GM12878 (cell line): ENCODE measurements at regions not wholly inside any gene's neighbourhood (a gene's known extent, or its start where the extent isn't known, plus 50 kb on each side); places are given as distances from the start of the nearest gene placed in this dataset.

Experiments
- CEBPB ChIP-seq, 2 experiments: fragments of 150-350 bp in 1 of 2; IDR thresholded peaks; 2 replicates each; pipeline ENCODE4 v1.6.1; 2012 to 2014; ENCODE audit warnings: low read depth in 2 of 2, low read length in 2 of 2, borderline replicate concordance in 1 of 2, inconsistent platforms in 1 of 2
- ESRRA ChIP-seq: IDR thresholded peaks from 2 replicates; pipeline ENCODE4 v1.6.1; 2012; ENCODE audit warnings: mild to moderate bottlenecking, low read length, improper control_type of control experiment
- MAX ChIP-seq: IDR thresholded peaks from 2 replicates; pipeline ENCODE4 v1.6.1; 2012; ENCODE audit warnings: low read depth, low read length, improper control_type of control experiment
- MXI1 ChIP-seq: fragments of 150-350 bp; IDR thresholded peaks from 2 replicates; pipeline ENCODE4 v1.6.1; 2011; ENCODE audit warnings: low read depth, mild to moderate bottlenecking, inconsistent platforms, low read length, improper control_type of control experiment
- PML ChIP-seq: IDR thresholded peaks from 2 replicates; pipeline ENCODE4 v1.6.1; 2012; ENCODE audit warnings: low read length, inconsistent platforms
- RAD51 ChIP-seq: fragments of 450-650 bp; IDR thresholded peaks from 2 replicates; pipeline ENCODE4 v1.6.1; 2016; ENCODE audit warnings: moderate library complexity, mild to moderate bottlenecking, inconsistent platforms
- SIN3A ChIP-seq: IDR thresholded peaks from 2 replicates; pipeline ENCODE4 v1.6.1; 2012; ENCODE audit warnings: low read depth, low read length, improper control_type of control experiment
- SIX5 ChIP-seq: IDR thresholded peaks from 2 replicates; pipeline ENCODE4 v1.6.1; 2011; ENCODE audit warnings: mild to moderate bottlenecking, low read depth, low read length, moderate library complexity; ENCODE audit not compliant: severe bottlenecking
- SMARCA5 ChIP-seq: fragments of 450-650 bp; IDR thresholded peaks from 2 replicates; pipeline ENCODE4 v1.6.1; 2017; ENCODE audit warnings: mild to moderate bottlenecking
- ZNF274 ChIP-seq: IDR thresholded peaks from one replicate; pipeline ENCODE4 v1.8.0; 2011; ENCODE audit not compliant: insufficient read length, insufficient read depth
- TF ChIP-seq, protein P1 (sequence below), 3 experiments: IDR thresholded peaks in 2 of 3; conservative IDR thresholded peaks in 1 of 3; 2 replicates each; pipeline ENCODE4 v1.5.1; 2011; ENCODE audit warnings: low read depth in 3 of 3, low read length in 3 of 3, mild to moderate bottlenecking in 3 of 3, control low read depth in 2 of 3, moderate library complexity in 2 of 3, inconsistent platforms in 1 of 3, mixed read lengths in 1 of 3; ENCODE audit not compliant: control insufficient read depth in 2 of 3, insufficient read depth in 1 of 3; ENCODE audit errors: extremely low read depth in 1 of 3
- TF ChIP-seq, protein P2 (sequence below): IDR thresholded peaks from 2 replicates; pipeline ENCODE4 v1.6.1; 2011; ENCODE audit warnings: low read depth, mild to moderate bottlenecking, low read length, moderate library complexity, borderline replicate concordance; ENCODE audit errors: extremely low read depth
- TF ChIP-seq, protein P3 (sequence below): IDR thresholded peaks from 2 replicates; pipeline ENCODE4 v1.6.1; 2012; ENCODE audit warnings: low read depth, low read length, improper control_type of control experiment

DNA sequence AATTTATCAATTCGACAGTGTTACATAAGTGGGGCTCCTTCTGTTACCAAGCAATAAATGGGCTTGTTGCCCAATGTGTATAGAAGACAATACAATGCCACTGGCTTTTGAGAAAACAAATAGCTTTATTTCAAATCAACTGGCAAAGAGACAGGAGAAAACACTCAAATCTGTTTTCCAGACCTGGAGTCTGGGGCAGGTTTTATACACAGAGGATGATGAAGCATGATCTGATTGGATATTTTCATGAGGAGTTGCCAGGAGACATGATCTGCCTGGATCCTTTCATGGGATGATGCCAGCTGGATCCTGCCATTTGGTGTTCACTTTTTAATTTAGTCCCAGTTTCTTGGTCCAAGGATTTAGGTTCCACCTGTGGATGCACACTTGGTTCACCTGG is 287.9 kb downstream of the CXXC4 start:
- TF ChIP-seq, protein P1, sequence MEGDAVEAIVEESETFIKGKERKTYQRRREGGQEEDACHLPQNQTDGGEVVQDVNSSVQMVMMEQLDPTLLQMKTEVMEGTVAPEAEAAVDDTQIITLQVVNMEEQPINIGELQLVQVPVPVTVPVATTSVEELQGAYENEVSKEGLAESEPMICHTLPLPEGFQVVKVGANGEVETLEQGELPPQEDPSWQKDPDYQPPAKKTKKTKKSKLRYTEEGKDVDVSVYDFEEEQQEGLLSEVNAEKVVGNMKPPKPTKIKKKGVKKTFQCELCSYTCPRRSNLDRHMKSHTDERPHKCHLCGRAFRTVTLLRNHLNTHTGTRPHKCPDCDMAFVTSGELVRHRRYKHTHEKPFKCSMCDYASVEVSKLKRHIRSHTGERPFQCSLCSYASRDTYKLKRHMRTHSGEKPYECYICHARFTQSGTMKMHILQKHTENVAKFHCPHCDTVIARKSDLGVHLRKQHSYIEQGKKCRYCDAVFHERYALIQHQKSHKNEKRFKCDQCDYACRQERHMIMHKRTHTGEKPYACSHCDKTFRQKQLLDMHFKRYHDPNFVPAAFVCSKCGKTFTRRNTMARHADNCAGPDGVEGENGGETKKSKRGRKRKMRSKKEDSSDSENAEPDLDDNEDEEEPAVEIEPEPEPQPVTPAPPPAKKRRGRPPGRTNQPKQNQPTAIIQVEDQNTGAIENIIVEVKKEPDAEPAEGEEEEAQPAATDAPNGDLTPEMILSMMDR (IDR thresholded peaks at IDR 0.05 in 2 of 3, conservative IDR thresholded peaks at IDR 0.05 in 1 of 3; ENCODE audit: control insufficient read depth in 2 of 3, extremely low read depth in 1 of 3, insufficient read depth in 1 of 3, low read depth in 3 of 3, low read length in 3 of 3) = no peak
- TF ChIP-seq MXI1 (no peak), SIN3A (no peak), CEBPB (IDR thresholded peaks at IDR 0.05; ENCODE audit: borderline replicate concordance in 1 of 2, low read depth in 2 of 2, low read length in 2 of 2) (no peak), SMARCA5 (no peak), SIX5 (no peak), MAX (no peak), RAD51 (no peak), ESRRA (no peak), ZNF274 (no peak), PML (no peak)
- TF ChIP-seq, protein P2, sequence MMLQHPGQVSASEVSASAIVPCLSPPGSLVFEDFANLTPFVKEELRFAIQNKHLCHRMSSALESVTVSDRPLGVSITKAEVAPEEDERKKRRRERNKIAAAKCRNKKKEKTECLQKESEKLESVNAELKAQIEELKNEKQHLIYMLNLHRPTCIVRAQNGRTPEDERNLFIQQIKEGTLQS = no peak
- TF ChIP-seq, protein P3, sequence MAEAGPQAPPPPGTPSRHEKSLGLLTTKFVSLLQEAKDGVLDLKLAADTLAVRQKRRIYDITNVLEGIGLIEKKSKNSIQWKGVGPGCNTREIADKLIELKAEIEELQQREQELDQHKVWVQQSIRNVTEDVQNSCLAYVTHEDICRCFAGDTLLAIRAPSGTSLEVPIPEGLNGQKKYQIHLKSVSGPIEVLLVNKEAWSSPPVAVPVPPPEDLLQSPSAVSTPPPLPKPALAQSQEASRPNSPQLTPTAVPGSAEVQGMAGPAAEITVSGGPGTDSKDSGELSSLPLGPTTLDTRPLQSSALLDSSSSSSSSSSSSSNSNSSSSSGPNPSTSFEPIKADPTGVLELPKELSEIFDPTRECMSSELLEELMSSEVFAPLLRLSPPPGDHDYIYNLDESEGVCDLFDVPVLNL = no peak
